Muscle of leg (tissue), 3 donors: ENCODE measurements at regions not wholly inside any gene's neighbourhood (a gene's known extent, or its start where the extent isn't known, plus 50 kb on each side); places are given as distances from the start of the nearest gene placed in this dataset.
"Not testable (repeated sequence)": the region's sequence is repeated elsewhere in the genome, so short reads cannot be mapped to it uniquely, and the experiment has no call there.

Experiments used
- DNase-seq: peaks from one replicate; pipeline ENCODE4 v3.0.0; 2013
- H3K27ac ChIP-seq: one replicate; pipeline ENCODE4 v1.5.1; 2013; ENCODE audit warnings: mild to moderate bottlenecking, low read length, control low read depth
- H3K27me3 ChIP-seq: one replicate; pipeline ENCODE4 v1.6.1; 2013; ENCODE audit warnings: low read length; ENCODE audit not compliant: control insufficient read depth, insufficient read depth
- H3K36me3 ChIP-seq: one replicate; pipeline ENCODE4 v1.6.1; 2013; ENCODE audit warnings: low read length; ENCODE audit not compliant: control insufficient read depth, insufficient read depth
- H3K4me1 ChIP-seq: one replicate; pipeline ENCODE4 v1.6.1; 2013; ENCODE audit warnings: low read length; ENCODE audit not compliant: control insufficient read depth, insufficient read depth
- H3K4me3 ChIP-seq: one replicate; pipeline ENCODE4 v1.5.1; 2013; ENCODE audit warnings: low read length, control low read depth
- H3K9me3 ChIP-seq: replicated peaks from 2 replicates; pipeline ENCODE4 v1.6.1; 2013; ENCODE audit warnings: low read depth, low read length; ENCODE audit not compliant: control insufficient read depth
- WGBS: methylation state at CpG from one replicate; pipeline ENCODE4 v1.1.5; 2013; ENCODE audit warnings: missing lambda C conversion rate; ENCODE audit not compliant: insufficient coverage; 5-methylcytosine and 5-hydroxymethylcytosine counted together

DNA sequence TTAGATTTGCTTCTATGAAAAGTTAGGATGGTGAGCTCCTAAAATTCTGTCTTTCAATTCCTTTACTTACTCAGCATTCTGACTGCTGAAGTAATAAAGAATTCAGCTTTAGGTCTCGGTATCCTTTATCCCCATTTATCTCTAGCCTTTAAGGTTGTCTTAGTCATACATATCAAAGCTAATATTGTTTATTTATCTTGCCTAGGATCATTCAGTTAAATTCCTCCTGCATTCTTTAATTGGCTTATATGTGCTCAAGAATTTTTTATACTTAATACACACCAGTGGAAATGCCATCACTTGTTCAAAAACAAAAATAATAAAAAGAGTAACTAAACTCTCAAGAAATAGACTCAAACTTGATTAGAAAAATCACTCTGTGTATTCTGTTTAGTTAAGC is 507.0 kb downstream of the ZPLD1 start:
- Histone ChIP-seq H3K27me3 (no peaks in the 10 kb centered on the region), H3K27ac (no peak overlapping the region), H3K4me1 (no peaks in the 10 kb centered on the region), H3K36me3 (no peaks in the 10 kb centered on the region), H3K4me3 (no peak overlapping the region), H3K9me3 (no peaks in the 10 kb centered on the region)
- DNase-seq = no peak
- WGBS = no CpG with 5 or more reads among the region's 1 CpG

DNA sequence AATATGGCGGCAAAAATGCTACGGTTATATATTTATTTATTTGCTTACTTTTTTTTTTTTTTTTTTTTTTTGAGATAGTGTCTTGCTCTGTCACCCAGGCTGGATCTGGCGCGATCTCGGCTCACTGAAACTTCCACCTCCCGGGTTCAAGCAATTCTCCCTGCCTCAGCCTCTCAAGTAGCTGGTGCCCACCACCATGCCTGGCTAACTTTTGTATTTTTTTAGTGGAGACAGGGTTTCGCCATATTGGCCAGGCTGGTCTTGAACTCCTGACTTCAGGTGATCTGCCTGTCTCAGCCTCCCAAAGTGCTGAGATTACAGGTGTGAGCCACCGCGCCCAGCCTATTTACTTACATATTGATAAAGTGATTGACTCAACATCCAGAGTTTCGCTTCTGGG is 511.6 kb downstream of the ZPLD1 start:
- no CpG with 5 or more reads among the region's 10 CpGs for WGBS
- not testable (repeated sequence) for H3K9me3 ChIP-seq, H3K4me3 ChIP-seq, DNase-seq, H3K36me3 ChIP-seq, H3K27me3 ChIP-seq, H3K27ac ChIP-seq, H3K4me1 ChIP-seq

DNA sequence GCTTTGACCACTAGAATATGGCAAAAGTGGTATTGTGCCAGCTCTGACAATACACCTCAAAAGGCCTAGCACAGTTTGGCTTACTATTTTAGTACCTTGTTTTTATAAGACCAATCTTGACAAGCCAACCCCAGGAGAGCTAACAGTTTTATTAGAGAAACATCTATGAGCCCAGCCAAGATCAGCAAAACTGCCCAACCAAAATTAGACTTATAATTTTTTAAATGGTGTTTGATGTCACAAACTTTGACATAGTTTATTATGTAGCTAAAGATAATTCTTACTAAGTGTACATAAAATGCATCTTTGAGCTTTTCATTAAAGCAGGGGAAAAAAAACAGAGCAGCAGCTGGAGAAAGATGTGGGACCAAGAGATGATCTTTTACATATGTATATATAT is 537.5 kb downstream of the ZPLD1 start:
- Histone ChIP-seq H3K4me3 (no peak overlapping the region), H3K27me3 (no peaks in the 10 kb centered on the region), H3K36me3 (no peaks in the 10 kb centered on the region), H3K27ac (no peak overlapping the region), H3K9me3 (no peaks in the 10 kb centered on the region), H3K4me1 (no peaks in the 10 kb centered on the region)
- DNase-seq = no peak

DNA sequence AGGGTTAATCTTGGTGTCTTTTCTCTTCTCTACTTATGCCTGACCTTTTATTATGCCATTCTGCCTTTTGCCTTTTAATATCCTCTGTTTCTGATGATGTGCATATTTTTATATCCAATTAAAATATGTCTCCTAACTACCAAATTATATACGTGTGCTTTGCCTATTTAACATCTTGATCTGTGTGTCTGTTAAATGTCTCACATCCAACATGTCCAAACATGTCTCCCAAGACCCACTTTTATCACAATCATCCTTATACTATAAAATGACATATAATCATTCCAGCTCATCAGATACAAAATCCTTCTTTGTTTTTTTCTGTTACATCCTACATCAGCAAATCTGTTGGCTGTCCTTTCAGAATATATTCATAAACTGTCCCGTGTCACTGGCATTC is 539.5 kb downstream of the ZPLD1 start:
- no peak for DNase-seq
- Histone ChIP-seq H3K9me3 (no peaks in the 10 kb centered on the region), H3K27me3 (no peaks in the 10 kb centered on the region), H3K4me3 (no peak overlapping the region), H3K36me3 (no peaks in the 10 kb centered on the region), H3K27ac (no peak overlapping the region), H3K4me1 (no peaks in the 10 kb centered on the region)
- no CpG with 5 or more reads among the region's 2 CpGs for WGBS

DNA sequence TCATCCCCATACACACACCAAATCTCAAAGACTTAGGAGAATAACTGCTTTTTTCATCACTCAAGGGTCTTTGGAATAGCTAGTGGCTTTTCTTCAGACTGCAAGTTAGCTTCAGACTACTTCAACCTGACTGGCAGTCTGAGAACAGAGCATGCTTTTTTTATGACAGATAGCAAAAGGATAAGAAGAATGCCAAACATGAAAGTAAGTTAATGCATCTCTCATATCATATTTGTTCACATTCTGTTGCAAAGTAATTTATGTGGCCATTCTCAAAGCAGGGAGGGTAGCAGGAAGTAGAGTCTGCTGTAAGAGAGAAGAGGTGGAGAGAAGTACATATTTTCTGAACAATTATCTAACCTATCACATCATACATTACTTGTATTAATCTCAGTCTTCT is 544.4 kb downstream of the ZPLD1 start:
- no peaks in the 10 kb centered on the region for H3K36me3 ChIP-seq
- peaks cover 6% of the 10 kb centered on the region for H3K4me1 ChIP-seq
- no peak overlapping the region for H3K27ac ChIP-seq
- DNase-seq = peak; percentile 5
- H3K9me3 ChIP-seq = no peaks in the 10 kb centered on the region
- no peaks in the 10 kb centered on the region for H3K27me3 ChIP-seq
- H3K4me3 ChIP-seq = no peak overlapping the region

DNA sequence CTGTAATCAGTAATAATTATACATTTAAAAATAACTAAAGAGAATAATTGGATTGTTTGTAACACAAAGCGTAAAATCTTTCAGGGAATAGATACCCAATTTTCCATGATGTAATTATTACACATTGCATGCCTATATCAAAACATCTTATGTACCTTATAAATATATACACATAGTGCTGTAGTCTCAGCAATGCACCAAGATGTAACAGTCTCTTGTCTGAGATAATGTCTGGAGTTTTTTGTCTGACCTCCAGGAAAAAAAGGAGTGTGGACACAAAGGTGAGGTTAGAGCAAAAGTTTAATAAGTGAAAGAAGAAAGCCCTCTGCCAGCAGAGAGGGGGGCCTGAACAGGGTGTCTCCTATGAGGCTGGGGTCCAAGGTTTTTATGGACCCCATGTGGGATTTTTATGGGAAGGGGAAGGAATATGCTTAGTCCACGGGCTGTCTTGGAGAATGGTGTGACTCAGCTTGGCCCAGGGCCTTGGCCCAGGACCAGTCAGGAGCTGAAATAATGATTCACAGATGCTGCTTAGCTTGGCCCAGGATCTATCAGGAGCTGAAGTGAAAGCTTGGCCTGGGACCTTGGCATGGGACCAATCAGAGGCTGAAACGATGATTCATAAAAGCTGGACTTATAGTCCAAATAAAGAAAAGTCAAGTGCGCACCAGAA is 545.0 kb downstream of the ZPLD1 start:
- H3K27ac ChIP-seq = no peak overlapping the region
- peak; percentile 98 for DNase-seq
- H3K4me1 ChIP-seq = peaks cover 6% of the 10 kb centered on the region
- no peaks in the 10 kb centered on the region for H3K36me3 ChIP-seq
- H3K4me3 ChIP-seq = no peak overlapping the region
- no peaks in the 10 kb centered on the region for H3K9me3 ChIP-seq
- WGBS = 7% methylated on average over 3 of the region's 4 CpGs
- no peaks in the 10 kb centered on the region for H3K27me3 ChIP-seq

DNA sequence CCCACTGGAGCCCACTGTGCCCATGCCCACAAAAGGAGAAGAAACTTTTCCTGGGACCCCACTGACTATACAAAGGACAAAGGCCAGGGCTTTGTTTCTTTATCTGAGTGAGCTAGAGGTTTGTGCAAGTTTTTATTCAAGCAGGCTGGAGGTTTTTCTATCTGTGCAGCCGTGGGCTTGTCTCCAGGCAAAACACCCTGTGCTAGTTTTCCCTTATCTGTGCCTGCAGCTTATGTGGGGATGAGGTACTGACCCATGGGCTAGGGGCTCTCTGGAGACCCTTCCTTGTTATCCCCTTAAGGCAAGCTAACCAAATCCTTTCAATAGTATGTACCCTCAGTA is 545.5 kb downstream of the ZPLD1 start:
- Histone ChIP-seq H3K9me3 (no peaks in the 10 kb centered on the region), H3K4me3 (no peak overlapping the region), H3K36me3 (no peaks in the 10 kb centered on the region), H3K27ac (no peak overlapping the region), H3K4me1 (peaks cover 6% of the 10 kb centered on the region), H3K27me3 (no peaks in the 10 kb centered on the region)
- WGBS = no CpG with 5 or more reads among the region's 1 CpG
- no peak for DNase-seq

DNA sequence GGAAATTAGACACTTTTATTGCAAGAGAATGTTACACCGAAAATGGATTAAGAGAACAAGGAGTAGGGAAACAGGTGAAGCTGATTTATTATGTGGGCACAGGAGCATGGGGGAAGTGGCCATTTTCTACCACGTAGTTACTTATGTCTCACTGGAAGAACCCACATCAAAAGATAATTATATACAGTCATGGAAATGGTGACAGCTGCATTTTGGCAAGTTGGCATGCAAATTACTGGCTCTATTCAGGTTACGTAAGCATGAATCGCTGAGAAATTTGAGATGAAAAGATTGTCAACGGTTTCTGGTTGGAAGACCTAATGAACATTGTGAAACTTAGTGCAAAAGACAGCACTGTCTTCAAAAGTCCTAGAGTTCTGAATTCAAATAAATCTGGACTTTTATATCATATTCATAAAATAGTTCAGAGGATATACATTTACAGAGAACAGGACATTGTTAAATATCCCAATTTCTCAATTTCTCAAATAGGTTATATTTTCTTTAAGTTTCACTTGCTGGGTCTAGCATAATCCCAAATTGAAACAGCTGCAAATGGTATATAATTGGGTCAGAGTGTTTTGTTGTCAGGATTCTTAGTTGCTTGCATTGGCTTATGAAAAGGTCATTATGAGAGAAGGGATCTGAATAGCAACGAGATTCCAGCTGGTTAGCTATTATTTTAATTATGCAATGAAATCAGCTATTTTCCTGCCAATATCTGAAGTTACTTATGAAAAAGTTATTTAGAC is 567.8 kb downstream of the ZPLD1 start:
- H3K27me3 ChIP-seq = no peaks in the 10 kb centered on the region
- WGBS = no CpG with 5 or more reads among the region's 6 CpGs
- peak; percentile 71 for DNase-seq

DNA sequence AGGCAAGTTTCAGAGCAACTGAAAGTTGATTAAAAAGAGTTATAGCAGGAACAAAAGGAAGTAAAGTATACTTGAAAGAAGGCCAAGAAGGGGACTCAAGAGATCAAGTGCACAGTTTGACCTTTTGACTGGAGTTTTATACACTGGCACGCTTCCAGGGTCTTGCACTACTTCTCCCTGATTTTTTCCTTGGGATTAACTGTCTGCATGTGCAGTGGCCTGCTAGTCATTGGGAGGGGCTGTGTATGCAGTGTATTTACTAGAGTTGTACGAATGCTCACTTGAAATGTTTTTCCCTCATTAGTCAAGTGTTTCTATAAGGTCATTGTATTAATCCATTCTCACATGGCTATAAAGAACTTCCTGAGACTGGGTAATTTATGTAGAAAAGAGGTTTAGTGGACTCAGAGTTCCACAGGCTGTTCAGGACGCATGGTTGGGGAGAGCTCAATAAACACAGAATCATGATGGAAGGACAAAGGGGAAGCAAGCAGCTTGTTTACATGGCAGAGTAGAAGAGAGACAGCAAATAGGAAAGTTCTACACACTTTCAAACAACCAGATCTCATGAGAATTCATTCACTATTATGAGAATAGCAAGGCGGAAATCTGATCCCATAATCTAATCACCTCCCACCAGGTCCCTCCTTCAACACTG is 571.8 kb downstream of the ZPLD1 start:
- peaks cover 7% of the 10 kb centered on the region for H3K4me1 ChIP-seq
- H3K36me3 ChIP-seq = no peaks in the 10 kb centered on the region
- DNase-seq = peak; percentile 53
- H3K9me3 ChIP-seq = no peaks in the 10 kb centered on the region
- 80% methylated on average over 1 of the region's 4 CpGs for WGBS
- H3K27me3 ChIP-seq = no peaks in the 10 kb centered on the region
- H3K27ac ChIP-seq = no peak overlapping the region
- no peak overlapping the region for H3K4me3 ChIP-seq

More for the DNA sequence above, 567.8 kb downstream of the ZPLD1 start:
- Histone ChIP-seq H3K4me3 (no peak overlapping the region), H3K9me3 (no peaks in the 10 kb centered on the region), H3K27ac (no peak overlapping the region), H3K4me1 (peaks cover 7% of the 10 kb centered on the region), H3K36me3 (no peaks in the 10 kb centered on the region)

DNA sequence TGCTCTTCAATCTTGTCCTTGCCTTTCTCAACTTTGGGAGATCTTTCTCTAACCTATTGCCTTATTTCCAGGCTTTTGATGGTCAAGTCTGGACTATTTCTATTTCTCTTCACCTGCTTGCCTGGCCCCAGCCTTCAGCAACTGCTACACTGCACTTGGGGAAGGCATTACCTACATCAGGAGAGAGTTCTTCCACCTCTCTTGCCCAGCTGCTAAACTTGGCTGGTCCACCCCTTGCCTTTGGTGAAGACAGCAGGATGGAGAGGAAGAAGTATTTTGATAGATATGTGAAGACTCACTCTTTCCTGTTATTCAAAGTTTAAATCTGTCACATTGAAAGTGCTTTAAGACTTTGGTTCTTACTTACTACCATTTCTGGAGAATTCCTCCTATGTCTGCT is 574.8 kb downstream of the ZPLD1 start:
- Histone ChIP-seq H3K27me3 (no peaks in the 10 kb centered on the region), H3K36me3 (no peaks in the 10 kb centered on the region), H3K4me3 (no peak overlapping the region), H3K27ac (no peak overlapping the region), H3K4me1 (peaks cover 4% of the 10 kb centered on the region), H3K9me3 (no peaks in the 10 kb centered on the region)
- DNase-seq = no peak
